Activated naive CD4-positive, alpha-beta T cell treated with anti-CD3 and anti-CD28 coated beads for 36 hours (primary cell): ENCODE measurements at regions not wholly inside any gene's neighbourhood (a gene's known extent, or its start where the extent isn't known, plus 50 kb on each side); places are given as distances from the start of the nearest gene placed in this dataset.
"Not testable (repeated sequence)": the region's sequence is repeated elsewhere in the genome, so short reads cannot be mapped to it uniquely, and the experiment has no call there.

Source experiments
- CTCF ChIA-PET: fragments of 350-600 bp; sonication (Branson Sonifier 250); formaldehyde crosslinking; loops from one replicate; lab custom pipeline; 2021; ENCODE audit warnings: antibody characterized with exemption; lab: Charles Lee
- DNase-seq: peaks from one replicate; pipeline ENCODE4 v3.0.0-alpha.2; 2020
- H3K27ac Mint-ChIP-seq: one replicate; pipeline ENCODE4 v1.8.0; 2021; ENCODE audit warnings: mild to moderate bottlenecking, mixed read lengths
- H3K27me3 Mint-ChIP-seq: one replicate; pipeline ENCODE4 v1.8.0; 2021; ENCODE audit warnings: low read depth, mixed read lengths
- H3K36me3 Mint-ChIP-seq: one replicate; pipeline ENCODE4 v1.8.0; 2021; ENCODE audit warnings: low read depth, mixed read lengths
- H3K4me1 Mint-ChIP-seq: one replicate; pipeline ENCODE4 v1.8.0; 2021; ENCODE audit warnings: low read depth, mixed read lengths
- H3K4me3 Mint-ChIP-seq: one replicate; pipeline ENCODE4 v1.8.0; 2021; ENCODE audit warnings: mild to moderate bottlenecking, moderate library complexity, mixed read lengths
- H3K9me3 Mint-ChIP-seq: one replicate; pipeline ENCODE4 v1.8.0; 2021; ENCODE audit warnings: mixed read lengths
- intact Hi-C: fragments of 100-400 bp; cut with micrococcal nuclease; formaldehyde crosslinking; loops from one replicate; pipeline ENCODE4 v1.15.1; 2023

DNA sequence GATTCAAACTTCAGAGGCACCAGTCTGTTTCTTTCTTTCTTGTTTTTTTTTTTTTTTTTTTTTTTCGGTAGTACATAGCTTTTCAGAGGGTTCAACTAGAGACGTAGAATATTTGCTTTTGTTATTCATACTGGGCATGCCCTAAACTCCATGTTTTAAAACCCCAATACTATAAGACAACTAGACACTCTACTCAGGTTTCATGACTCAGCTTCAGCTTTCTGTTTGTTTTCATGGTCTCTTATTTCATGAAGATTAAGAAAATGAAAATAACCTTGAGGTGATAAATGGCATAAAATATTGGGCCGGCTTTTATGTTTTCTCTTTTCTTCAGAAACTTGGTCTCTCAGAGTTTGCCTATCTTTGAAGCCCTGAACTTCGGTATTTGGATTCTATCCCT lies 2126.3 kb upstream of the ACO1 start:
- DNase-seq, result no peak
- no peaks in the 10 kb centered on the region for H3K27me3 Mint-ChIP-seq
- H3K36me3 Mint-ChIP-seq, result no peaks in the 10 kb centered on the region
- no peaks in the 10 kb centered on the region for H3K4me1 Mint-ChIP-seq
- H3K4me3 Mint-ChIP-seq, result no peak overlapping the region
- no peak overlapping the region for H3K27ac Mint-ChIP-seq
- peaks cover 10% of the 10 kb centered on the region for H3K9me3 Mint-ChIP-seq
- CTCF ChIA-PET, result no interaction called here
- intact Hi-C loops, result no loop called here

DNA sequence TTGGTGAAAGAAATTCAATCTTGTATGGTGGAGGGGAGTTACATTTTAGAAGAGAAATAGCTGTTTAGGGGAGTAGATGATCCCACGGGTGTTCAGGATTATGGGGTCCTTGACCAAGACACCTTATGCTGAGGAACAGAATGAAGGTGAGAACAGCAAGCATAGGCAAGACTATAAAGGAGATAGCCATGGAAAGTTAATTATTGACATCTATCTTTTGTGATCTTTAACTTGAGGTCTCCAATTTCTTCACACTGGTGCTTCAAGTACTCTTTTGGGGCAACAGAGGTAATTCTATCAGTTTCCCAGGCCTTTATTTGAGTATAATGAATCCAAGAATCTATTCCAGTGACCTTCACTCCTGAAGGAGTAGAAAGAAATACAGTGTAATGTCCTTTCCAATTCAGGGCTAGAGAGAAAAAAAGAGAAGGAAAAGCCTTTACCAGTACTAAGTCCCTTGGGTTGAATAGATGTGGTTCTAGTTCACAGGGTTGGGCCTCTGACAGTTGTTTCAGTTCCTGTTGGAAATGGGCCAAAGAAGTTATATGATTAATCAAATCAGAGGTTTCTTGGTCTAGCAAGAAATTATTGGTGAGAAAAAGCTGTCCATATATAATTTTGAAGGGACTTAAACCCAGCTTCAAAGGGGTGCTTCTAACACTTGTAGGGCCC lies 2104.1 kb upstream of the ACO1 start:
- H3K4me1 Mint-ChIP-seq, result no peaks in the 10 kb centered on the region
- no peaks in the 10 kb centered on the region for H3K36me3 Mint-ChIP-seq
- H3K9me3 Mint-ChIP-seq, result peaks cover 4% of the 10 kb centered on the region
- no peaks in the 10 kb centered on the region for H3K27me3 Mint-ChIP-seq
- H3K4me3 Mint-ChIP-seq, result no peak overlapping the region
- CTCF ChIA-PET, result no interaction called here
- no peak for DNase-seq
- intact Hi-C loops, result no loop called here
- no peak overlapping the region for H3K27ac Mint-ChIP-seq

DNA sequence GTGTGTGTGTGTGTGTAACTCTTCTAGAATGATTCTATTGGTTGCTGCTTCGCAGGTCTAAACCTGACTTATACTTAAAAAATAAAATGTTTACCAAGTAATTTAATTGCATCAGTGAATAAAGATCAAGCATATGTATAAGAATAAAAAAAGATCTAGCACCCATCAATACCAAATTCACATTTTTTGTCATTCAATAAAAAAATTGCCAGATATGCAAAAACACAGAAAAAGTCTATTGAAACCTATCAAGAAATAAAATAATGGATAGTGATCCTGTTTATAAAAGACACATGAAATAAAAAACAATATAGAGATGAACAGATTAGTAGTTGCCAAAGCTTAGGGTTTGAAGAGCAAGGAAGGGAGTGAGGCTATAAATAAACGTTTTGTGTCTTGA lies 2095.0 kb upstream of the ACO1 start:
- Mint-ChIP-seq H3K9me3 (no peaks in the 10 kb centered on the region), H3K27me3 (no peaks in the 10 kb centered on the region)

DNA sequence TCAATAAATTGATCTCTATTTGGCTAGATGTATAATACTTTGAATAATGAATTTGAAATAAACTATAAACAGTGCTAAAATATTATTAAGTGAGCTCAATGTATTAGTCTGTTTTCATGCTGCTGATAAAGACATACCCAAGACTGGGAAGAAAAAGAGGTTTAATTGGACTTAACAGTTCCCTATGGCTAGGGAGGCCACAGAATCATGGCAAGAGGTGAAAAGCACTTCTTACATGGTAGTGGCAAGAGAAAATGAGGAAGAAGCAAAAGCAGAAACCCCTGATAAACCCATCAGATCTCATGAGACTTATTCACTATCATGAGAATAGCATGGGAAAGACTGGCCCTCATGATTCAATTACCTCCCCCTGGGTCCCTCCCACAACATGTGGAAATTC lies 2092.4 kb upstream of the ACO1 start:
- H3K27me3 Mint-ChIP-seq, H3K4me1 Mint-ChIP-seq, H3K27ac Mint-ChIP-seq, CTCF ChIA-PET, H3K36me3 Mint-ChIP-seq, DNase-seq, intact Hi-C loops, H3K9me3 Mint-ChIP-seq, H3K4me3 Mint-ChIP-seq: not testable (repeated sequence)

More for the DNA sequence above, 2095.0 kb upstream of the ACO1 start:
- no peak for DNase-seq
- CTCF ChIA-PET, result no interaction called here
- Mint-ChIP-seq H3K27ac (no peak overlapping the region), H3K4me3 (no peak overlapping the region), H3K4me1 (no peaks in the 10 kb centered on the region), H3K36me3 (no peaks in the 10 kb centered on the region)
- intact Hi-C loops, result no loop called here

DNA sequence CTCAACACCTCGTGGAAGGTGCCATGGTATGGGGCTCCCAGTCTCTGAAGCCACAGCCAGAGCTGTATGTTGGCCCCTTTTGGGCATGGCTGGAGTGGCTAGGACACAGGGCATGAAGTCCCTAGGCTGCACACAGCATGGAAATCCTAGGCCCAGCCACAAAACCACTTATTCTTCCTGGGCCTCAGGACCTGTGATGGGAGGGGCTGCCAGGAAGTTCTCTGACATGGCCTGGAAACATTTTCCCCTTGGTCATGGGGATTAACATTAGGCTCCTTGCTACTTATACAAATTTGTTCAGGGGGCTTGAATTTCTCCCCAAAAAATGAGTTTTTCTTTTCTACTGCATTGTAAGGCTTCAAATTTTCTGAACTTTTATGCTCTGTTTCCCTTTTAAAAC lies 2091.2 kb upstream of the ACO1 start:
- no peaks in the 10 kb centered on the region for H3K36me3 Mint-ChIP-seq
- H3K9me3 Mint-ChIP-seq, result no peaks in the 10 kb centered on the region
- intact Hi-C loops, result no loop called here
- no peak overlapping the region for H3K27ac Mint-ChIP-seq
- H3K4me3 Mint-ChIP-seq, result no peak overlapping the region
- H3K27me3 Mint-ChIP-seq, result no peaks in the 10 kb centered on the region
- no peaks in the 10 kb centered on the region for H3K4me1 Mint-ChIP-seq
- DNase-seq, result no peak
- CTCF ChIA-PET, result no interaction called here

DNA sequence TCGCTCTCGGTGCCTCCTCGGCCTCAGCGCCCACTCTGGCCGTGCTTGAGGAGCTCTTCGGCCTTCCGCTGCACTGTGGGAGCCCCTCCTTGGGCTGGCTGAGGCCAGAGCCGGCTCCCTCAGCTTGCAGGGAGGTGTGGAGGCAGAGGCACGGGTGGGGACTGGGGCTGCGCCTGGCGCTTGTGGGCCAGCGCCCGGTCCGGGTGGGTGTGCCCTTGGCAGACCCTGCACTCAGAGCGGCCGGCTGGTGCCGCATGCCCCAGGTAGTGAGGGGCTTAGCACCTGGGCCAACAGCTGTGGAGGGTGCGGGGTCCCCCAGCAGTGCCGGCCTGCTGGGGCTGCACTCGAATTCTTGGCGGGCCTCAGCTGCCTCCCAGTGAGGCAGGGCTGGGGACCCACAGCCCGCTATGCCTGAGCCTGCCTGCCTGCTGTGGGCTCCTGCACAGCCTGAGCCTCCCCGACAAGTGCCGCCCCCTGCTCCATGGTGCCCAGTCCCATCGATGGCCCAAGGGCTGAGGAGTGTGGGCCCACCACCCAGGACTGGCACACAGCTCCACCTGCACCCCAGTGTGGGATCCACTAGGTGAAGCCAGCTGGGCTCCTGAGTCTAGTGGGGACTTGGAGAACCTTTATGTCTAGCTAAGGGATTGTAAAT lies 2085.2 kb upstream of the ACO1 start:
- no peaks in the 10 kb centered on the region for H3K36me3 Mint-ChIP-seq
- CTCF ChIA-PET, result no interaction called here
- intact Hi-C loops, result no loop called here
- no peak for DNase-seq
- no peak overlapping the region for H3K4me3 Mint-ChIP-seq
- peaks cover 2% of the 10 kb centered on the region for H3K9me3 Mint-ChIP-seq
- H3K4me1 Mint-ChIP-seq, result no peaks in the 10 kb centered on the region
- H3K27ac Mint-ChIP-seq, result no peak overlapping the region
- H3K27me3 Mint-ChIP-seq, result no peaks in the 10 kb centered on the region

DNA sequence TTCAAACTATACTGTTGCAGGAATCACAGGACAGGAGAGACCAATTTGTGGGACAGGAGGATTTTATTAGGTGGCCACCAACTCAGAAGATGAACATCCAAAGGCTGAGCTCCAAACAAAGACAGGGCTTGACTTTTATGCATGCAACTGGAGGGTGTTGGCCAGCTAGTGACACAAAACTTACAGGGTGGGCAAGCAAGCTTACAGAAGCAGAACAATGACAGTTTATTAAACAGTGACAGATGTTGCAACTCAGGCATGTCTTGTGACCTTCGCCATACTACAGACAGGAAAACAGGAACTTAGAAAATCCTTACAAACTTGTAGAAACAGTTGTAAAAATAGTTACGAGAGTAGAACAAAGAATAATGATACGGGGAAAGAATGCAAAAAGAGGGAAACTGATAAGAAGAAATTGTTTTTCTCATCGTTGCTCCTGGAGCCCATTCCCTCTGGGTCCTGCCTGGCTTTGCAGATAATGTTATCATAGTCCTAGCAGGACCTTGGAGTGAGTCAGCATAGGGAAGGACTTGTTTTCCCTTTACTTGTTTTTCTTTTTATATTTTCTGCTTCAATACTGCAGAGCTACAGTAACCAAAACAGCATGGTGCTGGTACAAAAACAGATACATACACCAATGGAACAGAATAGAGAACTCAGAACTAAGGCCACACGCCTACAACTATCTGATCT lies 2083.0 kb upstream of the ACO1 start:
- no peak for DNase-seq
- Mint-ChIP-seq H3K36me3 (no peaks in the 10 kb centered on the region), H3K27ac (no peak overlapping the region), H3K27me3 (no peaks in the 10 kb centered on the region), H3K4me1 (no peaks in the 10 kb centered on the region), H3K4me3 (no peak overlapping the region), H3K9me3 (peaks cover 2% of the 10 kb centered on the region)
- intact Hi-C loops, result no loop called here
- CTCF ChIA-PET, result no interaction called here

DNA sequence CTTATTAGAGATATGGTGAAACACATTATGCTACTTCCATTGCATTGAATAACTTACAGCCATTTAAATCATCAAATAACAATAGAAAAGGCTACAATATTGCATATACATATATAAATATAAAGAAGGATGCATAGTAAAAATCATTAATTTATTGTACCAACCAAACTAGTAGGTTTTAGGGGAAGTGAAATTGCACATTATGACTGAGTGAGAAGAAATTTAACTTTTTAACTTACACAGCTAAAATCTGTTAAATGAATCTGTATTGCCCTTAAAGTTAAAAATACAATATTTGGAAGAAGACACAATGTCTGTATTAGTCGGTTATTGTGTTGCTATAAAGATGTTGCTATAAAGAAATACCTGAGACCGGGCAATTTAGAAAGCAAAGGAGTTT lies 2073.7 kb upstream of the ACO1 start:
- H3K4me3 Mint-ChIP-seq, result no peak overlapping the region
- H3K27me3 Mint-ChIP-seq, result no peaks in the 10 kb centered on the region
- no peak for DNase-seq
- no peaks in the 10 kb centered on the region for H3K4me1 Mint-ChIP-seq
- peaks cover 2% of the 10 kb centered on the region for H3K9me3 Mint-ChIP-seq
- no peaks in the 10 kb centered on the region for H3K36me3 Mint-ChIP-seq
- intact Hi-C loops, result no loop called here
- H3K27ac Mint-ChIP-seq, result no peak overlapping the region
- CTCF ChIA-PET, result no interaction called here

DNA sequence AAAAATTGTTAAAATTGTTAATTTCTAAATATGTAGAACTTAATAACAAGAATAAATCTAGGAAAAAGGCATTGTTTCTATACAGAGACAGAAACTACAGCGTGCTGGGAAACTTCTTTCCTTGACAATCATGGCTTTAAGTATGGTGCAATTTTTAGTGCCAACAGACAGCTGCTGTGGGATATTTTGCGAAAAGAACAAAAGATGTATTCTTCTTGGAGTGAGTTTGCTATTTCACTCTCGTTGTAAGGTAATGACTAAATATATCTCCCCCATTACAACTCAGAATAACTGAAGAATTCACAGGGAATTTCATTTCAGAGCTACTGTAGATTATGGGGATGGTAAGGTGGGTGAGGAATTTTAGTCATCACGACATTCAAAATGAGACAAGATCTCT lies 2055.0 kb upstream of the ACO1 start:
- intact Hi-C loops, result no loop called here
- Mint-ChIP-seq H3K27me3 (no peaks in the 10 kb centered on the region), H3K4me3 (no peak overlapping the region), H3K9me3 (no peaks in the 10 kb centered on the region), H3K36me3 (no peaks in the 10 kb centered on the region), H3K4me1 (no peaks in the 10 kb centered on the region), H3K27ac (no peak overlapping the region)
- CTCF ChIA-PET, result no interaction called here
- DNase-seq, result no peak

DNA sequence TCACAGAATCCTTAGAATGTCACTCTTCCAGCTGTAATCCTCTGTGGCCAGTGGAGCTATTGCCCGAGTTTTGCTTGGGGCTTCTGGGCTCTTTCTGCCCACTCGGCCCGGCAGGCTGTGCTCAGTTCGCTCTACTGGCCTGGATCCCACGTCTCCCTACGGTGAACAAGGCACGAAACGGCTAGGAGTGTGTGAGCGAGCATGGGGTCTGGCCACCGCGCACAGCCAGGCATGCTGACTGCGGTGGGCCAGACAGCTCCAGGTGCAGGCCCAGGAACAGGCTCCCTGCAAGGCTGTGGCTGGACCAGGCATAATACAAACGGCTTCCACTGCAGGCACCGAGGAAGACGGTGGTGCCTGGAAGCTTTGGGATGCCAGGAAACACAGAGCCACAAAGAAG lies 2035.5 kb upstream of the ACO1 start:
- Mint-ChIP-seq H3K4me3 (no peak overlapping the region), H3K36me3 (no peaks in the 10 kb centered on the region), H3K4me1 (no peaks in the 10 kb centered on the region), H3K9me3 (no peaks in the 10 kb centered on the region), H3K27ac (no peak overlapping the region), H3K27me3 (no peaks in the 10 kb centered on the region)
- intact Hi-C loops, result no loop called here
- CTCF ChIA-PET, result no interaction called here
- DNase-seq, result no peak

DNA sequence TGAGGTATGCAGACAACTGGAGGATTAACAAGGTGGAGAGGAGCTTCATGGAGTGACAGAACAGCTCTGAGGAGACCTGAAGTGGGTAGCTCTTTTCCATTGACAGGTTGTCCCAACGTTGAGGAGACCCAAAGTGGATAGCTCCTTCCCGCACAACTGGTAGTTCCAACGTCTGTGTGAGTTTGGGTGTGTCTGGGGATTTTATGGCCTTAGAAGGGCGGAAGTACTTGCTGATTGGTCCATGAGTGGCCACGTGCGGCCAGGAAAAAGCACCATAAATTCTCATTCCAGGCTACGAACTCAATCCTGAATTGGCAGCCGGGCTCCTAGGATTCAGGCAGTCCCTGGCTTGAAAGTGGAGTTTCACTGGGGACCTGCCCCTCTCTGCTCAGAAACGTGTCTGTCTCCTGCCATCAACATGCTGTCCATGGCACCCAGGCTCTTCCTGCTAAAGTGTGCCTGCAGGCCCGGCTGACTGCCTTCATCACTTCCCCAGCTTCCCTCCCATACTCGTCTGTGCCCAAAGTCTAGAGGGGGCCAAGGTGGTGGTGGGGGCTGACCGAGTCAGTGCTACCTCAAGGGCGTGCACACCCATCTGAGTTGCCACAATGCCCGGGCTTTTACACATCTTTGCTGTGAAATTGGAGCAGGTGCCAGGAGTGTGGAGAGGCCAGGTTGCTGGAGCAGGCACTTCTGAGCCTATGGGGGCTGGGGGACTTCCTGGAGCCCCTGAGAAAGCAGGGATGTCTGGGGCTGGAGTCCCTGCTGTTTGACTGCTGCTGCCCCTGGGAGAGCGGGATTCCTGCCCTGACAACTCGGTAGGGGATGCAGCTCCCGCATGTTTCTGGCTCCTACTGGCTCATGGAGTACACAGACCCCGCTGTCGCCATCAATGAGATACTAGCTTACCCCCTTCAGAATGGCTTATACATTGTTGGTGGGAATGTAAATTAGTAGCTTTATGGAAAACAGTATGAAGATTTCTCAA lies 2034.6 kb upstream of the ACO1 start:
- DNase-seq, result no peak
- CTCF ChIA-PET, result interaction anchor here (1.0 kb wide), 1 partner anchor 13 kb away, joined by 3 read pairs; no protein-coding TSS in a partner anchor
- Mint-ChIP-seq H3K36me3 (no peaks in the 10 kb centered on the region), H3K27me3 (no peaks in the 10 kb centered on the region), H3K4me1 (no peaks in the 10 kb centered on the region), H3K9me3 (no peaks in the 10 kb centered on the region), H3K4me3 (no peak overlapping the region), H3K27ac (no peak overlapping the region)
- intact Hi-C loops, result no loop called here

DNA sequence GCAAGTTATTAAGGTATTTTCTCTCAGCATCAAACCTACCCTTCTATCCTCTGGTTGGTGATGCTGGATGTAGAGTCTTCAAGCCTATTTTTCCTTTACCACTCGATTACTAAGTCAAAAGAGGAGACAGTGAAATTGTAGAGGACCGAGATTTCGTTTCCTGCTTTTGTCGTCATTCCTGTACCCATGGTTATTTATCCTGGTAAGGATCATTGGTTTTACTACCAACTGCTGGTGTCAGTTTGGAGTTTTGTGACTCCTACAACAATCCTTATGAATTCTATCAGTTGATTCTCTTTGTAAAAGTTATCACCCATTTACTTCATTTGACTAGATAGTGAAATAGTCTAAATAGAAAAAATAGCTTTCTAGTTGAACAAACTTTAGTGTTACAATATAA lies 2028.2 kb upstream of the ACO1 start:
- intact Hi-C loops, result no loop called here
- DNase-seq, result no peak
- H3K4me1 Mint-ChIP-seq, result no peaks in the 10 kb centered on the region
- CTCF ChIA-PET, result interaction anchor here (0.6 kb wide), 1 partner anchor 9 kb away, joined by 3 read pairs; no protein-coding TSS in a partner anchor
- H3K4me3 Mint-ChIP-seq, result no peak overlapping the region
- no peaks in the 10 kb centered on the region for H3K27me3 Mint-ChIP-seq
- H3K27ac Mint-ChIP-seq, result no peak overlapping the region
- no peaks in the 10 kb centered on the region for H3K36me3 Mint-ChIP-seq
- H3K9me3 Mint-ChIP-seq, result no peaks in the 10 kb centered on the region
